Renal pelvis (tissue), 1 donor: ENCODE measurements at regions not wholly inside any gene's neighbourhood (a gene's known extent, or its start where the extent isn't known, plus 50 kb on each side); places are given as distances from the start of the nearest gene placed in this dataset.
"Not testable (repeated sequence)": the region's sequence is repeated elsewhere in the genome, so short reads cannot be mapped to it uniquely, and the experiment has no call there.

Source experiments
- DNase-seq: peaks from one replicate; pipeline ENCODE4 v3.0.0-alpha.2; 2013

DNA sequence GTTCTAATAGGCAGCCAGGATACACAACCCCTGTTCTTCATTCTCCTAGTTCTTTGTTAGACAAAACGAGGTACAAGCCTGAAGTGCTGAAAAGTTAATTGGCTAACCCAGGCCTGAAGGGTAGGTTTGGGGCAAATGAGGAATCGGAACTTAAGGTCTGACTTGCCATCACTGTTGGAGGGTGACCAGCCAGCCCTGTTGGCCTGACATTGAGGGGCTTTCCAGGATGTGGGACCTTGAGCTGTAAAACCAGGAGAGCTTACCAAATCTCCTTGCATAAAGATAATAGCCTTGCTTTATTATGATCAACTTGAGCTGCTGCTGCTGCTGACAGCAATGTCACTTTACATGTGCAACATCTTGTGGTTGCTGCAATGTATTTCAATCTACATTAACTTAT, 256.0 kb downstream of the VAPA start:
- DNase-seq = no peak

DNA sequence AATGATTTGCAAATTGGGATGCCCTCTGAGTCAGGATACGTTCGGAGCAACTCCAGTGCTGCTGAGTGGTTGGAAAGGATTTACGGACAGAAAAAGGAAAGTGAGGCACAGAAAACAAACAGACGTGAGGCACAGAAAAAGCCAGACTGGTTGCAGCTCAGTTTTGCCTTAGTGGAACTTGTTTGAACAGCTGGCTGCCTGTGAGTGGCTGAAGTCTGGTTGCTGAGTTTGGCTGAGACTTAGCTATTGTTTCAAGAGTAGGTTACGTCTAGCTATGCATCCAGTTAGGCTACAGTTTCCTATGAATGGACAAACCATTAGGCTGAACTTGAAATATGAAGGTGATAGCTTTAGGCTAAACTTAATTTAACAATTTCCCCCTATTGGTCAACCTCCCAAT, 256.6 kb downstream of the VAPA start:
- no peak for DNase-seq

DNA sequence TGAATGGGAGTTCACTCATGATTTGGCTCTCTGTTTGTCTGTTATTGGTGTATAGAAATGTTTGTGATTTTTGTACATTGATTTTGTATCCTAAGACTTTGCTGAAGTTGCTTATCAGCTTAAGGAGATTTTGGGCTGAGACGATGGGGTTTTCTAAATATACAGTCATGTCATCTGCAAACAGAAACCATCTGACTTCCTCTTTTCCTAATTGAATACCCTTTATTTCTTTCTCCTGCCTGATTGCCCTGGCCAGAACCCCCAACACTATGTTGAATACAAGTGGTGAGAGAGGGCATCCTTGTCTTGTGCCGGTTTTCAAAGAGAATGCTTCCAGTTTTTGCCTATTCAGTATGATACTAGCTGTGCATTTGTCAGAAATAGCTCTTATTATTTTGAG, 261.5 kb downstream of the VAPA start:
- not testable (repeated sequence) for DNase-seq

DNA sequence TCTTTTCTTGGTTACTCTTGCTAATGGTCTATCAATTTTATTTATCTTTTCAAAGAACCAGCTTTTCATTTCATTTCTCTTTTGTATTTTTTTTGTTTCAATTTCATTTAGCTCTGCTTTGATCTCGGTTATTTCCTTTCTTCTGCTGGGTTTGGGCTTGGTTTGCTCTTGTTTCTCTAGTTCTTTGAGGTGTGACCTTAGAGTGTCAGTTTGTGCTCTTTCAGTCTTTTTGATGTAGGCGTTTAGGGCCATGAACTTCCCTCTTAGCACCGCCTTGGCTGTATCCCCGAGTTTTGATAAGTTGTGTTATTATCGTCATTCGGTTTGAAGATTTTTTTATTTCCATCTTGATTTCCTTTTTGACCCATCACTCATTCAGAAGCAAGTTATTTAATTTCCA, 265.5 kb downstream of the VAPA start:
- DNase-seq = not testable (repeated sequence)

DNA sequence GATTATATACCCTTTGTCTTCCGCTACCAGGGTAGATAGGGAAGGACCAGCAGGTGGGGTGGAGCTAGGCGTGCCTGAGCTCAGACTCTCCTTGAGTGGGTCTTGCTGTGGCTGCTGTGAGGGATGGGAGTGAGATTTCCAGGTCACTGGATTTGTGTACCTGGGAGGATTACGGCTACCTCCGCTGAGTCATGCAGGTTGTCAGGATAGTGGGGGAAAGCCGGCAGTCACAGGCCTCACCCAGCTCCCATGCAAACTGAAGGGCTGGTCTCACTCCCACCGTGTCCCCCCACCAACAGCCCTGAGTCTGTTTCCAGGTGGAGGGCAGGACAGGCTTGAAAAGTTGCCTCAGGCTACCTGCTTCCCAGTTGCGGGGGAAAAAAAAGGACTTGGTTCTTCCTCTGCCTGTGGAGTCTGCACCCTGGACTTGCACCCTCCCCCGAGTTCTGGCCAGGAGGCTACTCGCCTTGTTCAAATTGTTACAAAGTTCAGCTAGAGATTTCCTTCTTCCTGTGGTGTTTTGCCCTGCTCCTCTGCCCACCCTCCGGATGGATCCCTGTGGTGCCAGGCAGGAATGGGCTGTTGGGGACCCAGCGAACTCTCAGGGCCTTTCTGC, 268.3 kb downstream of the VAPA start:
- no peak for DNase-seq

DNA sequence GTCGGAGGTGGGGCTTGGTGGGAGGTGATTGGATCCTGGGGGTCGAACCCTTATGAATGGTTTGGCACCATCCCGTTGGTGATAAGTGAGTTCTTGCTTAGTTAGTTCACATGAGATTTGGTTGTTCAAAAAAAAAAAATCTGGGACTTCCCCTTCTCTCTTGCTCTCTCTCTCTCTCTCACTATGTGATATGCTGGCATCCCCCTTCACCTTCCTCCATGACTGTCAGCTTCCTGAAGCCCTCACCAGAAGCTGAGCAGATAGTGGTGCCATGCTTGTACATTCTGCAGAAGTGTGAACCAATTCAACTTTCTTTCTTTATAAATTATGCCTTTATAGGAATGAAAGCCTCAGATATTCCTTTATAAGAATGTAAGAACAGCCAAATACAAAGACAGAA, 269.7 kb upstream of the APCDD1 start:
- no peak for DNase-seq

DNA sequence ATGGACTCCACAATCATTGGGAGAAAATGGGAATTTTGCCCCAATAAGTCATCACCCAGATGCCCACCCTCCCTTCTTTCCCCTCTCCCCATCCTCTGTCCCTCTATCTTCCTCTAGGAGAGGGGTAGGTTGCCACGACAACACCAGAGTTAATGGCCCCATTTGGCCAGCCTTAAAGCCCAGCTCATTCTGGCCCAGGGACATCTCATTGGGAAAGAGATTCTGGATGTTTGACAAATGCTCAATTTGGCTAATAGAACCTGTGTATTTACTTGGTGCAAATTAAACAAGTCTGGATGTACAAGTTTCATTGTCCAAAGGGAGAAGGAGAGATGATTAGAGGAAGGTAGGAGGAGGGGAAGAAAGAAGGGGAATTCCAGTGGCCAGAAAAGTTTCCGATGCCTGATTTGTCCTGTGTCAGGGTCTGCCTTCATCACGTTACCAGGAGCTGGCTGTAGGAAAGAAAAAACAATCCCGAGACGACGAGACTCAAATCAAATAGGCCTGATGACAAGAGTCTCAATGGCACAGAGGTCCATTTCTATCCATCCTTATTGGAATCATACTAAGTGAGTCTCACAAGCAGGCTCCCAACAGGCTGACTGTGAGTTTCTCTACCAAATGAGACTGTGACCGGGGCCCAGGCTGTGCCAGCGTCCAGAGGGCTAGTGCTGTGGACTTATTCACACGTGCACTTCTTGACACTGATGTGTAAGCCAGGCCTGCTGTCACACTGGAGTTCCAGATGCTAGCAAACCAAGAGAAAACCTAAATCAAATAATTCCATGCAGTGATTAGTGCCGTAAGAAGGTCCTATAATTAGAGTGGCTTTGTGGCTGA, 265.2 kb upstream of the APCDD1 start:
- no peak for DNase-seq

DNA sequence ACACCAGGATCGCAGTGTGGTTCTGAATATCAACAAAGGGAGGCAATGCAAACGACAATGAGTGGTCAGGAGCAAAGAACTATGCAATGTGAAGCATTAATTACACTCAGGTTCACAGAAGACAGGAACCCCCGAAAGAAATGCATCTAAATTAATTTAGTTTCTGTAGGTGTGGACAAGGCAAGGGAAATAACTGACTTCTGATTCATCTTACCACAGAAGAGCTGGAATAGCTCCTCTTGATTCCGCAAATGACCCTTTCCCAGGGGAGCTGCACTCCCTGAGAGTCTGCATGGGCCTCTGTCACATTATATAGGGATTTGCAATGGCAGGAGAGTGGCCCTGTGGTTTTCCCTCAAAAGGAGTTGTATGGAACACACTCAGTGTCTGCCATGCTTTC, 263.9 kb upstream of the APCDD1 start:
- DNase-seq = no peak

DNA sequence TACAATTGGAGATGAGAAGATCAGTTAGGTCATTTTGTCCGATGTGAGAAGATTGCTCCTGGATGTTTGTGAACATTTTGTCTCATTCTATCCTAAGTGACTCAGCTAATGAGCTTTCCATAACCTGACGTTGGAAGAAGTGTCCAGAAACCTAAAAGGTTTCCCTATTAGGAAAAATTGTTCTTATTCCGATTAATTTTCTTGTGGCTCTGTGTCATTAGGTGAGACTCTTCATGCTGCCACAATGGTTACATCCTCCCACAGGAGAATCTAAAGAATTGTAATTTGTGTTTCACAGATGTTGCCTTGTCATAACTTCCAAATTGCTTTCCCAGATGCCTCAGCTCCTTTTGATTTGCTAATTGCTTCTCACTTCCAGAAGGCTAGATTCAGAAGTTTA, 261.0 kb upstream of the APCDD1 start:
- no peak for DNase-seq

DNA sequence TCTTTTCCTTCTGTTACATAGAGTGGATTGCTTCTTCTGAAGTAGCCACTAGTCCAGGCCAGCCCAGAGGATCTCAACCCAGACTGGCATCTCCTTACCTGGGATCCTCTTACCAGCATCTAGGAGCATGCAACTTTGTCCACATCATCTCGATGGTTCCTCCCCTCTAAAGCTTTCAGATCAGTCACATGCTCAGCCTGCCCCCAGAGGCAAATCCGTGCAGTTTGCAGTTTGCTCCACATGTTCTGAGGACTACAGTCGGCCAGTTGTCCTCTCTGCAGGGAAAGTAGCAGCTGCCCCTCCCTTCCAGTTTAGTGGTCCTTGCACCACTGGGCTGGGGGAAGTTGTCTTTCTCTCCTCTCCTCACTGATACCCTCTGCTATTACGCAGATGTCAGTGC, 259.8 kb upstream of the APCDD1 start:
- DNase-seq = no peak

DNA sequence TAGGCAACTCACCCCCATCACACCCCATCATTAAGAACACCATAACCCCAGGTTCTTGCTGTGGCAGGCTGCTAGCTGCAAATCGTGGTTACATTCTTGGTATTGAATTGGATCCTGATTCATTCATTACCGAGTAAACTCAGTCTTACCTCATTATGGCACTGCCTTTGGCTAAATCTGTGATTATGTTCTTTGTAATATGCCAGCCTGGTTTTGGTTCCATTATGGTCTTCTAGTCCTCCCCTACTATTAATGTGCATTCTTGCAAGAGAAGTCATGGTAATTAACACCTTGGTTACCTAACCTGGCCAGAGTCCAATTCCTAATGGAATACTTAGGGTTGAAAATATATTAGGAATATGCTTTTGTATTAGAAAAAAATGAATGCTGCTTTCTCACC, 258.9 kb upstream of the APCDD1 start:
- DNase-seq = no peak

DNA sequence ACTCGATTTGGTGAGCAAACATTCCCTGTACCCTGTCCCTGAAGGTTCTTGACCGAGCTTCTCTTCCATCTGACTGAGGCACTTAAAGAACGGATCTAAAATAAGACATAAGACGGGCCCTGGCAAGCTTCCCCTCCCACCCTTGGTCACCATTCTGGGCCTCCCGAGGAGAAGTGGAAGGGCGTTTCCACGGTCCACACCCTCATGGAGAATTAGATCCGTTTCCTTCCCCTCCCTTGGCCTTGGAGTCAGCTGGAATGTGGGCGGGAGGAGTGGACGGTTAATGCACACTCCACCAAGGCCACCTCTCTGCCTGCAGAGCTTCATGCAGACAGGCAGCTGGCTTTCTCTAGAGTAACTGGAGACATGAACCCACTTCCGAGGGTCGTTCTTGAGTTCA, 257.3 kb upstream of the APCDD1 start:
- DNase-seq = no peak

DNA sequence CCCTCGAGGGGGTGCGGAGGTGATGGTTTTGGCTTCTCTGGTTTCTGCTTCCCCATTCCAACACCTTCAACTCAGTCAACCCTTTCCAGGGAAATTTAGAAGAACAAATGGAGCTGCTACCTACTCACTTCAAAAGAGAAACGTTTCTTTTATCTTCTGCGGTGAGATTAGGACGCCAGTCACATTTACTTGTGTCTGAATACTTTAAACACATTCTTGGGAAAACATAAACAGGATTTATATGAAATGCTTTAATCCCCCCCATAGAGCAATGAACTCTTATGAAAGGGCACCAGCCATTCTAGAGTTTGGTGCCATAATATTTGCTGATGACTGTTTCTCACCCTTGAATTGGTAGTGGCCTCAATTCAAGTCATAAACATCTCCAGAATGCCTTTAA, 253.2 kb upstream of the APCDD1 start:
- DNase-seq = no peak

DNA sequence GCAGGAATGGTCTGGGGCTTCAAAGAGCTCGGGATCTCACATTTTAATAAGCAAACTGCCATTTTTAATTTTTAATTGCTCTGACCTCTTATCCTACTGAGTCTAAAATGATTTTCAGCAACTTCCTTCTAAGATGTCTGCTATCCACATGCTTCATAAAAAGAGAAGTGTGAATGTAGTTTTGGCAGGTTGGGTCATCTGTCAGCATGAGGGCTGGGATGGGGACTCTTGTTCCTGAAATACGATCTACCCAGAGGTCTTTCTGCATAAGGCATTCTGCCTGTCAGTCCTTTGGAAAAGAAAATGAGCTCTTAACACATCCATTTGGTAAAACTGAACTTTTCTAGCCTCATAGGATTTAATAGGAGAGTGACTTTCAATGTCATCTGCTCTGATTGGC, 252.8 kb upstream of the APCDD1 start:
- no peak for DNase-seq

DNA sequence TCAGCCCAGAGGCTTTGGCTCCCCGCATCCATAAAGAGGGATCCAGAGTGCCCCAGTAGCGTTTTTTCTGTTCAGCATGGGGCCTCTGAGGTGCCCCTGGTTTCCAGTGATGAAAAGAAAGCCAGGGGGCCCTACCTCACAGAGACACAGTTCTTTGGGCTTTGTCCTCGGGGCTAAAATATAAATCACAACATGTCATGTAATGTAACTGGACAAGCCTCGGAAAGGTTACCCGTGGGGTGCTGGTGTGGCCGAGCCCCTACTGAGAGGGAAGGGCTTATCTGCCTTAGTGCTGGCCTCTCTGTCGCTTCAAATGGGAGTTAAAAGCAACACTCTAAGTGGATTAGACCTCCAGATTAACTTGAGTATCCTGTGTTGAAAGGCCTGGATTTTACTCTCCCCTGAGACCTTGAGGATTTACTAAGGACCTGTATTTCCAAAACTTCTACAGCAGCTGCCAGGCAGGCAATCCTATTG, 251.6 kb upstream of the APCDD1 start:
- no peak for DNase-seq

DNA sequence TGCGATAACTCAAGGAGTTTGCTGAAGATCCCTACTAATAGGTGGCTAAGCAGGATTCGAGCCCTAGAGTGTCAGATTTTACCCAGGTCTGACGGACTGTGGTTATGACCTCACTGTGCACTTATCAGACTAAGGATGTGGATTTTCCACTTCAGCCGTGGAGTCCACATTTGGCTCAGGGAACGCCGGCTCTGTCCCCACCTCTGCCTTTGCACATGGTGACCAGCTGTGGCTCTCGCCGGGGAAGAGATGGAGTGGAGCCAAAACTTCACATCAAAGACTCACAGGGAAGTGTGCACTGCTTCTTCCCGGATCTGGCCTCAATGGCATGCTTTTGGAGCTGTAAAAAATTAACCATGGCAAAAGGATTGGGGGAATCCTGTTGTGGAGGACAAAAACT, 249.3 kb upstream of the APCDD1 start:
- DNase-seq = no peak

DNA sequence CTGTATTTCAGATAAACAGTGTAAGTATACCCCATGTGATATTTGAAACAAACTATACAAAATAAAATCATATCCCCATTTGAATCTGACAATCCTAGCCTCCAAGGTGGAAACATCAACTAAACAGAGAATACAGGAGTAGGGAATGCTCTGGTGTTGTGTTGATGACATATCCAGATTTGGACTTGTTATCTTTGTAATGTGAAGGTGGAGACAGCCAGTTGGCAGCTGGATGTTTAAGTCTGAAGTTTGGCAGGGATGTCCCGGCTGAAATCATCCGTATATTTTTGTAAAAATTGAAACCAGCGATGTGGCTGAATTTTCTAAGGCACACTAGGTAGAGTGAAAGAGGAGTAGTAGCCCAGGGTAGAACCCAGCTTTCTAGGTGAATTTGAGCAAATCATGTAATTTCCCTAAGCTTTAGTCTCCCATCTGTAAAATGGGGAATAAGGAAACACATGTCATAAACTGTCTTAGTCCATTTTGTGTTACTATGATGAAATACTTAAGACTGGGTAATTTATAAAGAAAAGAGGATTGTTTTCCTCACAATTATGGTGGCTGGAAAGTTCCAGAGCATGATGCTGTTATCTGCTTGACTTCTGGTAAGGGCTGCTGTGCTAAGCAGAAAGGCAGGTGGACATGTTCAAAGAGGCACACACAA, 246.6 kb upstream of the APCDD1 start:
- no peak for DNase-seq

DNA sequence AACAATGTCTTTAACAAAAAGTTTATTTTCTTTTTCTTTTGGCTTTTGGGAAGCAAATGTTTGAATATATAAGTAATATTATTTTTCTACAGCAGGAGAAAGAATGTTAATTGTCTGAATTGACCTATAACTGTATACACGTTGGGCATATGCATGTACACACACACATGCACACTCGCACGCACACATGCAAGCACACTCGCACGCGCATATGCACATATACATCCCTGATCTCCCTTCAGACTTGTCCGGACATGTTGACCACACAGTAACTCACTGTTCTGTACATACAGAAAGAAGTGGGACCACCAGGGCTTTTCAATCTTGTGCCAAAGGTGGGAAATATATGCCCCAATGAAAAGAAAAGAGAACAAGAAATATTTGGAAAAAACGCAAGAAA, 245.1 kb upstream of the APCDD1 start:
- no peak for DNase-seq

DNA sequence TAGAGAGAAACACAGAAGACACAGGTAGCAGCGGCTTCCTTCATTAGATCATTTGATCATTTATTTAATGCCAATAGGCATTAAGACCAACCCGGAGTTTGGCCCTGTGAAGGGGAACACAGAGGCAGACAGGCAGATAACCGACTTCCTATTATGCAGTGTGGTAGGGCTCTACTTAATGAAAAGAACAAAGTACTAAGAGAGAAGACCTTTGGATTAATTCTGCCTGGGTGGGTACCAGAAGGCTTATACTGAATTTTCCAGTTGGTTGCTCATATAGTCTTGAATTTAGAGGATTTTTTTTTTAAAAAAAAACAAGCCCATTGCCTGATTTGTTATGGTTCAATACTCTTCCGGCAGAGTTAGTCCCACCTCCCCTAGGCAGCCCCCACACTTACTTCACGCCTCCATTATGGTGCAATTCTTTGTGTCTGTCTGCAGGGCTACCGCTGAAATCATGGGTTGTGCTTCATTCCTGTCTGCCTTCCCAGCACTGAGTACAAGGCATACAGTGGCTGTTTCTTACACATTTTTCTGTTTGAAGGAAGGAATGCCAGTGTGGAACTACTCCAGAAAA, 244.3 kb upstream of the APCDD1 start:
- DNase-seq = no peak

DNA sequence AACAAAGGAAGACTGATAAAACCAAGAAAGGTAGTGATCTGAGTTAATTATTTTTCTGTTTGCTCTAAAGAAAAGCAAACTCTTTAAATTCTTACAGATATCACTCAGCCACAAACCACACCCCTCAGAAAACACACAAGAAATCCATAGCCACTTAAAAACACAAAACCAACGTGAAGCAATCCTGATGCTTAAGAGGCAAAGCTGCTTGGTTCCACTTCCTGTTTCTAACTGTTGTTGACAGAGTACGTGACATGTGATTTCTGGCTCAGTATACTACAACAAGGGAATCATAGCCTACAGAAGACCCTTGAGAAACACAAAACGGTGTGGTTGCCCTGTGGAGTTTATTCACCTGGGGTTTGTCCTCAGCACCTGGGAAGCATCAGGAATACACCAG, 240.9 kb upstream of the APCDD1 start:
- no peak for DNase-seq

DNA sequence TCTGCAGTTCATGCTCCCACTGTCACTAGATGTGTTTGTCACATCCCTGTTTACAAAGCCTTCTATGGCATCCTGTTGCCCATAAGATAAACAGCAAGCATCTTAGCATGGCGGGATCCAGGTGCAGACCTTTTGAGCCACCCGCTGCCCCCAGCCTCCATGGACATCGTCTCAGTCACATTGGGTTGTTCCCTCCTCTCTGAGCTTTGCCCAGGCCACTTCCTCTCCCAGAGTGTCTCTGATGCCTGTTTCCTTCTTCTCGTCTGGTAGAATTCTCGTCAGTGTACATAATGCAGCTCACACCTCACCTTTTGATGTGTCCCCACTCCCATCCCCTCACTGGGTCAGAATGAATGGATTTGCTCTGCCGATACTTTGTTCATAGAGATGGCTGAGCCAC, 239.0 kb upstream of the APCDD1 start:
- no peak for DNase-seq

DNA sequence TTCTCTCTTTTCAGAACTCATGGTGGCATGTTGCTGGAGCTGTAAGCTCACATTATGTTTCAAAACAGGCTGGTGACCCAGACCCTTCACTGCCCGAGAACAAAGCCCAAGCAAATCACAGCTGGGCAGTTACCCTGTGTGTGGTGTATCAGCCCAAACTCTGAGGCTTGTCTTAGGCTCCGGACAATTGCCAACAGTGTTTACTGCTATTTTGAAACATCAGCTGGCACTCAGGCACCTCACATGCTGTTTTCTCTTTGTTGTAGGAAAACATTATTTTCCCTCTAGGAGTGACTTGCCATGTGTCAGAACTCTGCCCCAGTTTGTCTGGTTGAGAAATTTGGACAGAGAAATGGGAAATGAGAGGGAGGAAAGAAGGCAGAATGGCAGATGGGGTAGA, 237.6 kb upstream of the APCDD1 start:
- DNase-seq = no peak

DNA sequence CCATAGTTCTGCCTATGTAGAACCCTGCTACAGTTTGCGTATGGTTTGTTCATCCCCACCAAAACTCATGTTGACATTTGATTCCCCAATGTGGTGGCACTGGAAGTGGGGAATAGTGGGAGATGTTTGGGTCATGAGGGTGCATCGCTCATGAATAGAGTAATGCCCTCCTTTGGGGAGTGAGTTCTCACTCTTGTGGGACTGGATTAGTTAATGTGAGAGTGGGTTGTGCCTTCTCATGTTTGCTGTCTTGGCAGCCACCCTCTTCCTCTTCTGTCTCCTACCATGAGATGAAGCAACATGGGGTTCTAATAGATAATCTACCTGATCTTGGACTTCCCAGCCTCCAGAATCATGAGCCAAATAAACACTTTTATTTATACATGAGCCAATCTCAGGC, 237.2 kb upstream of the APCDD1 start:
- no peak for DNase-seq
